Spinal cord (tissue), 9 donors: ENCODE measurements at regions not wholly inside any gene's neighbourhood (a gene's known extent, or its start where the extent isn't known, plus 50 kb on each side); places are given as distances from the start of the nearest gene placed in this dataset.
"Not testable (repeated sequence)": the region's sequence is repeated elsewhere in the genome, so short reads cannot be mapped to it uniquely, and the experiment has no call there.

ENCODE experiments used
- DNase-seq, 6 donors: peaks; one replicate each; pipeline versions ENCODE4 v3.0.0 to v3.0.0-alpha.2; 2013 to 2015; ENCODE audit warnings: low spot score in 6 of 6, low read depth in 4 of 6
- H3K27ac ChIP-seq: one replicate; pipeline ENCODE4 v1.5.1; 2013; ENCODE audit warnings: low read depth, low read length, control low read depth
- H3K27me3 ChIP-seq: one replicate; pipeline ENCODE4 v1.6.1; 2013; ENCODE audit warnings: low read length; ENCODE audit not compliant: control insufficient read depth, insufficient read depth
- H3K36me3 ChIP-seq: one replicate; pipeline ENCODE4 v1.6.1; 2013; ENCODE audit warnings: low read length; ENCODE audit not compliant: control insufficient read depth, insufficient read depth
- H3K4me1 ChIP-seq: one replicate; pipeline ENCODE4 v1.6.1; 2013; ENCODE audit warnings: low read length; ENCODE audit not compliant: control insufficient read depth, insufficient read depth
- H3K4me3 ChIP-seq: one replicate; pipeline ENCODE4 v1.5.1; 2013; ENCODE audit warnings: low read depth, low read length, control low read depth
- H3K9me3 ChIP-seq: one replicate; pipeline ENCODE4 v1.6.1; 2013; ENCODE audit warnings: low read length; ENCODE audit not compliant: control insufficient read depth, insufficient read depth
- WGBS: methylation state at CpG from one replicate; pipeline ENCODE4 v1.1.5; 2013; ENCODE audit warnings: missing lambda C conversion rate; ENCODE audit not compliant: insufficient coverage; 5-methylcytosine and 5-hydroxymethylcytosine counted together
- donor health status: healthy.

- WGBS, result no CpG with 5 or more reads among the region's 2 CpGs
- Histone ChIP-seq H3K4me3 (no peak overlapping the region), H3K36me3 (no peaks in the 10 kb centered on the region), H3K27ac (no peak overlapping the region), H3K27me3 (no peaks in the 10 kb centered on the region), H3K9me3 (no peaks in the 10 kb centered on the region), H3K4me1 (no peaks in the 10 kb centered on the region)
- DNase-seq, result peak in 1 of 6 donors; percentile 90
Observed at GRCh38 chr3:87488765-87489164, 212.4 kb upstream of the POU1F1 start.

GRCh38 chr3:87486635-87487034, 210.3 kb upstream of the POU1F1 start:
- H3K27me3 ChIP-seq, result not testable (repeated sequence)

GRCh38 chr3:87486115-87486514, 209.7 kb upstream of the POU1F1 start:
- DNase-seq, result no peak
- H3K36me3 ChIP-seq, result no peaks in the 10 kb centered on the region
- H3K9me3 ChIP-seq, result no peaks in the 10 kb centered on the region
- H3K4me1 ChIP-seq, result no peaks in the 10 kb centered on the region
- no CpG with 5 or more reads among the region's 2 CpGs for WGBS
- H3K27me3 ChIP-seq, result no peaks in the 10 kb centered on the region
- H3K27ac ChIP-seq, result no peak overlapping the region
- H3K4me3 ChIP-seq, result no peak overlapping the region

More at GRCh38 chr3:87486635-87487034, 210.3 kb upstream of the POU1F1 start:
- WGBS, result no CpG with 5 or more reads among the region's 3 CpGs
- not testable (repeated sequence) for H3K27ac ChIP-seq, H3K4me1 ChIP-seq, H3K36me3 ChIP-seq, H3K9me3 ChIP-seq, DNase-seq, H3K4me3 ChIP-seq

GRCh38 chr3:87478716-87479115, 202.3 kb upstream of the POU1F1 start:
- H3K9me3 ChIP-seq, result no peaks in the 10 kb centered on the region
- no peaks in the 10 kb centered on the region for H3K4me1 ChIP-seq
- WGBS, result 69% methylated on average over 3 of the region's 3 CpGs
- no peak overlapping the region for H3K27ac ChIP-seq
- H3K4me3 ChIP-seq, result no peak overlapping the region
- DNase-seq, result no peak
- no peaks in the 10 kb centered on the region for H3K36me3 ChIP-seq
- no peaks in the 10 kb centered on the region for H3K27me3 ChIP-seq

GRCh38 chr3:87473944-87474343, 197.6 kb upstream of the POU1F1 start:
- Histone ChIP-seq H3K9me3 (no peaks in the 10 kb centered on the region), H3K36me3 (no peaks in the 10 kb centered on the region), H3K4me3 (no peak overlapping the region), H3K27me3 (no peaks in the 10 kb centered on the region), H3K4me1 (no peaks in the 10 kb centered on the region), H3K27ac (no peak overlapping the region)
- DNase-seq, result no peak

- Histone ChIP-seq H3K4me3 (no peak overlapping the region), H3K27me3 (no peaks in the 10 kb centered on the region), H3K27ac (no peak overlapping the region), H3K36me3 (no peaks in the 10 kb centered on the region), H3K4me1 (no peaks in the 10 kb centered on the region), H3K9me3 (peaks cover 4% of the 10 kb centered on the region)
- DNase-seq, result no peak
Observed at GRCh38 chr3:87468938-87469337, 192.6 kb upstream of the POU1F1 start.

- Histone ChIP-seq H3K9me3 (peaks cover 4% of the 10 kb centered on the region), H3K27ac (no peak overlapping the region), H3K4me1 (no peaks in the 10 kb centered on the region), H3K27me3 (no peaks in the 10 kb centered on the region), H3K36me3 (no peaks in the 10 kb centered on the region), H3K4me3 (no peak overlapping the region)
- no peak for DNase-seq
- WGBS, result no CpG with 5 or more reads among the region's 2 CpGs
Observed at GRCh38 chr3:87468235-87468634, 191.9 kb upstream of the POU1F1 start.

GRCh38 chr3:87462228-87462627, 185.8 kb upstream of the POU1F1 start:
- no peaks in the 10 kb centered on the region for H3K4me1 ChIP-seq
- DNase-seq, result no peak
- H3K36me3 ChIP-seq, result no peaks in the 10 kb centered on the region
- H3K4me3 ChIP-seq, result no peak overlapping the region
- no peaks in the 10 kb centered on the region for H3K27me3 ChIP-seq
- H3K9me3 ChIP-seq, result peaks cover 4% of the 10 kb centered on the region
- no peak overlapping the region for H3K27ac ChIP-seq

GRCh38 chr3:87461443-87461842, 185.1 kb upstream of the POU1F1 start:
- Histone ChIP-seq H3K9me3 (peaks cover 4% of the 10 kb centered on the region), H3K4me3 (no peak overlapping the region), H3K4me1 (no peaks in the 10 kb centered on the region), H3K27me3 (no peaks in the 10 kb centered on the region), H3K27ac (no peak overlapping the region), H3K36me3 (no peaks in the 10 kb centered on the region)
- WGBS, result 88% methylated on average over 1 of the region's 2 CpGs
- DNase-seq, result no peak

GRCh38 chr3:87461036-87461435, 184.7 kb upstream of the POU1F1 start:
- peaks cover 2% of the 10 kb centered on the region for H3K9me3 ChIP-seq
- H3K4me1 ChIP-seq, result no peaks in the 10 kb centered on the region
- H3K27ac ChIP-seq, result no peak overlapping the region
- no peak overlapping the region for H3K4me3 ChIP-seq
- peak in 1 of 6 donors; percentile 1 for DNase-seq
- WGBS, result 75% methylated on average over 2 of the region's 3 CpGs
- no peaks in the 10 kb centered on the region for H3K36me3 ChIP-seq
- H3K27me3 ChIP-seq, result no peaks in the 10 kb centered on the region

- Histone ChIP-seq H3K9me3 (no peaks in the 10 kb centered on the region), H3K4me1 (no peaks in the 10 kb centered on the region), H3K27ac (no peak overlapping the region), H3K27me3 (no peaks in the 10 kb centered on the region), H3K4me3 (no peak overlapping the region), H3K36me3 (no peaks in the 10 kb centered on the region)
- DNase-seq, result no peak
Observed at GRCh38 chr3:87448558-87448957, 172.2 kb upstream of the POU1F1 start.
